ENCODE measurements at regions not wholly inside any gene's neighbourhood (a gene's known extent, or its start where the extent isn't known, plus 50 kb on each side); places are given as distances from the start of the nearest gene placed in this dataset.

DNA sequence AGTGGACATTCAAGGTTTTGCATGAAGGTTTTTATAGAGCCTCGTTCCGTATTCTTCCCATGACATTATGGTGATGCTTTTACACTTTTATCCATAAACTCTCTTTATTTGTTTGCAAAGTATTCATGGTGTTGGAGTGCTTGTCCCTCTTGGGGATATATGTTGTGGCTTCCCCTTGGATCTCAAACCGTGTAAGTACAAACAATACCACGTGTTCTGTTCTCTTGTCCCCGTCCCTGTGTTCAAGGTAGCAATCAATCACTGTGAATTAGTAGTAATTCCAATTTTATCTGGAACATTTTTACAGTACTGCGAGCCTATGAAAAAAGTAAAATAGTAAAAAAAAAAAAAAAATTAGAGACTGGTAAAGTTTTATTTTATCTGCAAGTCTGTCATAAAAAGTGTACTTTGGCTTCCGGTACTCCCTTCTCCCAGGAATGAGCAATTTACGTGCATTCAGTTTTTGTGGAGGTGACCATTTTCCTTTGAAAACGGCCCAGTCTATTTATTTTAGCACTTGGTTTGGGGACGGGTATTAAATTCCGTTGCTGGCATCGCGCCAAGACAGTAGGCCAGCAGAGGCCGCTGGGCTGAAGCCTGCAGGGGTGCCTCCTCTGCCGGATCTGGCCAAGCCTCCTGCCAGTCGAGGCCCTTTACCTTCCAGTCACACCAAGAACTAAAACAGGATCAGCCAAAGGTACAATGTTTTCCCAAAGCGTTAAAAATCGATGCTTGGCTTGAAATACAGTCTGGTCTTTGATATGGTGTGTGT is 175.7 kb downstream of the SOCS6 start:
- DNase-seq = peak; percentile 63

DNA sequence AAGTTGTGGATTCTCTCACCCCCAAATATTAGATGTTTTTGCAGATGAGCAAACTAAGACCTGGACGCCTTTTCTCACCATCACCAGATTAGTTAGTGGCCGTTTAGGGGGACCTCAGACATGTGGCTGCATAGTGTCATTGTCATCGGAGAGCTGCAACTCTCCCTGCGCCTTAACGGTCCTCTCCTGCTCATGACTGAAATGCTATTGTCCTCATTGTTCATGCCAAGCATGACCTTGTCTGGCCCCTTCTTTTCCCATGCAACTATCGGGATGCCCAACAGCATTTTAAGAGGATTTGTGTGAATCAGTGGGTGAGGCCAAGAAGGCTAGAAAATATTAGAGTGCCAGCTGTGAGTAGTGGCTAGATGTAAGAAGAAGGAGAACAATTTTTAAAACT is 174.2 kb downstream of the SOCS6 start:
- DNase-seq = no peak

DNA sequence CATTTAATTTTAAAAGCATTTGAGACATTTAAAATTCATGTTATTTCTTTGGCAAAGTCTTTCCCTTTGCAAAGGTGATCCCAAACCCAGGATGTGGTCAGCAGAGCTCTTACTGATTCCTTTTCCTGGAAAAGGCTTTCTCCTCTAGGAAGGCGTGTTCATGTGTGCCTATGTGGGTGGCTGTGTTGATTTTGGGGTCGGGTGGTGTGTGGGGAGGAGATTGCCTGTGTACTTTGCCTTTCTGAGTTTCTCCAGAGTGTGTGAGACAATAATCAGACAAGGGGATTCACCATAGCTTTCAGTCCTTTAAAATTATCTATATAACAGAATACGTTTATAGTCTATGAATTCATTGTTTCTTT is 173.2 kb downstream of the SOCS6 start:
- no peak for DNase-seq

DNA sequence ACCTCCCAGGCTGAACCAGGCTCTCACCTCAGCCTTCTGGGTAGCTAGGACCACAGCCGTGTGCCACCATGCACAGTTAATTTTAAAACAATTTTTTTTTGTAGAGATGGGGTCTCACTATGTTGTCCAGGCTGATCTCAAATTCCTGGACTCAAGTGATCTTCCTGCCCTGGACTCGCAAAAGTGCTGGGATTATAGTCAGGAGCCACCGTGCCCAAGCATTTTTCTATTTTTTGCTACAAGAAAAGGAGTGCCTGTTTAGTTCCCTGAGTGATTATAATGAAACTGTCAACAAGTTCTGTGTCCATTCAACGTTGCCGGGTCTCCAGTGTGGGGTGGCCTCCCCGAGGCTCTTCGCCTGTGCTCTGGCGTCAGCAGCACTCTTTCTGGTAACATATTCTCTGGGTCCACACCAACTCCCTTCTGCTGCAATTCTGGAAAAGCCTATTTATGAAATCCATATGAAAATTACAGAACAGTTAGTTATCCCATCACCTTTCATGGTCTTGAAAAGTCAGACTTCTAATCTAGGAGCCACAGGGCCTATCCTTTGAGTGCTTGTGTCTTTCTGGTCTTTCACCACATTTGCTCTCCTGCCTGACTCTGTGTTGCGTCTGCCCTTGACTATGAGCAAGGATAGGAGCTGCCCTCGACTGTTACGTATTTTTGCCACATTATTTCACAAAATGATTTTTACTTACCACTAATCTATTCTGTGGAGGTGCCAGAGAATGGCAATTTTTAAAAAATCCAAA is 172.7 kb downstream of the SOCS6 start:
- no peak for DNase-seq

DNA sequence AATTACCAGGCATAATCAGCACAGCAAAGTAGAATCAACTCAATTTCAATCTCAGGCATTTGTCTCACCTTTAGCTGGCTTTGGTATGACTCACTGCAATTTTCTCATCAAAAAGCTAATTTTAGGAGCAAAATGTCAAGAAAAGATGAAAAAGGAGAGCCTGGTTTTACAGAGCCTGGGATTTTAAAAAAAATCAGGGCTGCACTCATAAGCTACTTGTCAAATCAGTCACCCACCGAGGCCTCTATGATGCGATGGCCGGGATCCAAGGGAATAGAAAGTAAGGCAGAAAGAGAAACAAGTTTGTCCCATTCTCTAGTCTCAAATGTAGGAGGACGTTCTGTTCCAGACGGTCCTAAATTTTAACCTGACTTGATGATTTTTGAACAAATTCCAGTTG is 170.9 kb downstream of the SOCS6 start:
- DNase-seq = no peak

DNA sequence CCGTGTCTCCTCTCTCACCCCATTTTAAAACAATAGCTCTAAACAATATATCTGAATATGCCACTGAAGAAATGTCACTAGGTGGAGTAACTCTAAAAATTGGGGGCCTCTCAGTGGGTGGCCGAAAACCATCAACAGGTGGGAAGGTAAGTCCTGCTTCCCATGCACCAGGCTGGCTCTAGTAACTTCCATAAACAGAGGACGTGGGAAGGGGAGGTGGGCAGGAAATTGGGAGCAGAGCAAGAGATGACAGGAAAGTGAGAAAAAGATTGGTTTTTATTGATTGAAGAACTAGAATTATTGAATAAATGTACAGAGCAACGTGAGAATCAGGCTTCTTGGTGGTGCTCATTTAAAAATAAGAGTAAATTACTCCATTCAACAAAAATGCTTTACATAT is 170.4 kb downstream of the SOCS6 start:
- no peak for DNase-seq

DNA sequence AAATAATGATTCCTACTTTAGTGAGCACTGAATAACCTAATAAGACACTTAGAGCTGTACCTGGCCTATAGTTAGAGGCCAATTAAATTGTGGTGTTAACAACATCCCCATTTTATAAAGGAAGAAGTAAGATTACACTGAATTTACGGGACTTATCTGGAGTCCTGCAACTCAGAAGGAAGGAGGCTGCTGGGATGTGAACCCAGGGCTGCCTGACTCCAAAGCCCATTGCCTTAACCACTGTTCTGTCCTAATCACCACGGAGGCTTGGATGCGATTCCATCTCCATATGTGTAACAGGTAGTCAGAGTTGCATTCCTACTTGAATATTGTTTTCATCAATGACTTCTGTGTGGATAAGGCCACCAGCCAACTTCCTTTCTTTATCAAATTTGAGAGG is 168.9 kb downstream of the SOCS6 start:
- DNase-seq = no peak

DNA sequence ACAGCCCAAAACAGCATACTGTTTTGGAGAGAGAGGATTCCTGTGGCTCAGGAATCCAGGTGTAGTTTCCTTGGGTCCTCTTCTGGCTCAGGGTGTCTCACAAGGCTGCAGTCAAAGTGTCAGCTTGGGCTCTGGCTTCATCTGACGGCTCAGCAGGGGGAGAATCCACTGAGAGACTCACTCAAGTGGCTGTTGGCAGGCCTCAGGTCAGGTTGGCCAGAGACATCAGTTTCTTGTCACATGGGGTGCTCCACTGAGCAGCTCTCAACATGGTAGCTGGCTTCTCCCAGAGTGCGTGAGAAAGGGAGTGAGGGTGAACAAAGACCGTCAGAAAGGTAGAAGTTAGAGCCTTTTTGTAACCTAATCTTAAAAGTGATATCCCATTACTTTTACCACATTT is 168.4 kb downstream of the SOCS6 start:
- DNase-seq = no peak

DNA sequence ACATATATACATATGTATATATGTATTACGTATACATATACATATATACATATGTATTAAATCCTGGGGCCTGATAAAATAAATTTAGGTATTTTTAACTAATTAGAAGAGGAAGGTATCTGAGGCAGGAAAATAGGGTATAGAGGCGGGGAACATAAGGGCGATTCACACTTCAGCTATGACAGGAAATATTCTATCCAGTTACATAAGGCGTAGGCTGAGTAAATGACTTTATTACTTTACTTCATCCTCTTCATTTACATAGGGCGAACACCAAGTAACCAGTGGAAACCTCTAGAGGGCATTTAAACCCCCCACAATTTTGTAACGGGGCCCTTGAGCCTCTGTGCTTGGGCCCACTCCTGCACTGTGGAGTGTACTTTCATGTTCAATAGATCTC is 167.5 kb downstream of the SOCS6 start:
- DNase-seq = no peak

DNA sequence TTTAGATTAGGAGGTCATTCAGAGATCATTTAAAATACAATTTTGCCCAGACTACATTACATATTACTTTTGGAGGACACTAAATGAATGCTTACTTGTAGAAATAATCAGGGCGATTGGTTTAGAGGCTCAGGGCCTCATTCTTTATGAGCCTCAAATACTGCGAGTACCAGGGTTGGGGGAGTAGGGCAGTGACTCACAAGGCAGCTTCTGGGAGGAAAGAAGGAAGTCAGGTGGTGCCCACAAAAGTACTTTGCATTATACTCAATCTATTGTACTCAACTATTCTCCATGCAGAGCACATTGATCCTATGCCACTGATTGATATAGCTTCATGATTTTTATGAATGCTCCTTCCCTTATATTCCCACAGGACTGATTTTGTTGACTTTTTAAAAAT is 166.9 kb downstream of the SOCS6 start:
- DNase-seq = no peak

DNA sequence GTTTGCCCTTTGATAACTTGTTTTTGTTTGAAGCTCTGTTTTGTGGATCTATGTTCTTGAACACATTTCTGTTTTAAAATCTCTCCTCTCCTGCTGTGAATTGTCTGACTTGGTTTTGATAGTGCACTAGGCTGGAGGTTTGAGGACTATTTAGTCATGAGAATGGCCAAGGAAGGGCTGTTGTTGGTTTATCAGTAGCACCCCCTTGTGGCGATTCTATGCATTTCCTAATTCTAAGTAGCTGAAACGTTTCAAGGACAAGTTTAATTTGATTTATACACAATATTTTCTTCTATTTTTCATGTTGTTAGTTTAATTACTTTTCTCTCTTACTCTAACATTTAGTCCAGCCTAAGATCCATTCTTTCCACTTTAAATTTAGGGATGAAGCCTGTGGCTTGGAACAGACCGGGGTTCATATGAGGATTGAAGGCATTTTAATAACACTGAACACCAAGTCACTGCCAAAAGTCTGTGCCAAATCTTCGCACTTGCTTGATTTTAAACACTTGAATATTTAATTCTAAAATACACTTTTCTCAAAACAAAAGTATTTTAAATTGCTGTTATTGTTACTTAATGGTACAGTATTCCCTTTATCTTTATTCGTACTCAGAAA is 166.0 kb downstream of the SOCS6 start:
- DNase-seq = peak; percentile 55

DNA sequence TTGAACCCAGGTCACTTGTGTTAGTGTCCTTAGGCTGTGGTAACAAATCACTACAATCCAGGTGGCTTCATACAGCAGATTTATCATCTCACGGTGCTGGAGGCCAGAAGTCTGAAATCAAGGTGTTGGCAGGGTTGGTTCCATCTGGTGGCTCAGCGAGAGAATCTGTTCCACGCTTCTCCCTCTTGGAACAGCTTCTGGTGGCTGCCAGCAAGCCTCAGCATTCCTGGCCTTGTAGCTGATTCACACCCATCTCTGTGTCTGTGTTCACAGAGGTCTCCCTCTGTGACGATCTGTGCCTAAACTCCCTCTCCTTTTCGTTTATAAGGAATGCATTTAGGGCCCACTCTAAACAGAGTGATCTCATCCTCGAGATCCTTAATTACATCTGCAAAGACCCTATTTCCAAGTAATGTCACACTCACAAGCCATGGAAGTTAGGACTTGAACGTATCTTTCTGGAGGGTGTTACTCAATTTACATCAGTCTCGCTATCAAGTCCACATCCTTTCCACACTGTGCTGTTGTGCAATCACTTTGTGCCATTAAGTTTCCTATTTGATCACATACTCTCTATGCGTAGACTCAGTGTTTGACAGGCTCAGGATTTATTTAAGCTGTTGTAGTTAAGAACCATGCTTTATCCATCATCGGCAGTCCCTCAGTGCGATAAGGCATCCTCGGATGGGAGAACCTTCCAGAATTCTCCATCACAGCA is 164.4 kb downstream of the SOCS6 start:
- DNase-seq = no peak

DNA sequence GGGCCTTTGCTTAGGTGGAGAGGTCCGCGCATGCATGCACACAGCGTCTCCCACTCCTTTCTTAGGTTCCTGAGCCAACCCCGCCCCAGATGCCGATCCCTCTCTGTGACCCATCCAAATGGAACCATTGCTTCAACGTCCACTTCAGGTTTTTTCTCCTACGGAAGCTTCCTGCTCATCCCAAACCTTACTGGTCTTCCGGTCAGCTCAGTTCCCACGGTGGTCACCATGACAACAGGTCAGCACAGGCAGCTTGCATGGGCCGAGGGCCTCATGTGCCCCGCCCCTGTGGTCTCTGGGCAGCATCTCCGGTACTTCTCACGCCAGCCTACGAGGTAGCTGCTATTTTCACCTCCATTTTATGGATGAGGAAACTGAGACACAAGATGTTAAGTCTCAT is 163.7 kb downstream of the SOCS6 start:
- no peak for DNase-seq

DNA sequence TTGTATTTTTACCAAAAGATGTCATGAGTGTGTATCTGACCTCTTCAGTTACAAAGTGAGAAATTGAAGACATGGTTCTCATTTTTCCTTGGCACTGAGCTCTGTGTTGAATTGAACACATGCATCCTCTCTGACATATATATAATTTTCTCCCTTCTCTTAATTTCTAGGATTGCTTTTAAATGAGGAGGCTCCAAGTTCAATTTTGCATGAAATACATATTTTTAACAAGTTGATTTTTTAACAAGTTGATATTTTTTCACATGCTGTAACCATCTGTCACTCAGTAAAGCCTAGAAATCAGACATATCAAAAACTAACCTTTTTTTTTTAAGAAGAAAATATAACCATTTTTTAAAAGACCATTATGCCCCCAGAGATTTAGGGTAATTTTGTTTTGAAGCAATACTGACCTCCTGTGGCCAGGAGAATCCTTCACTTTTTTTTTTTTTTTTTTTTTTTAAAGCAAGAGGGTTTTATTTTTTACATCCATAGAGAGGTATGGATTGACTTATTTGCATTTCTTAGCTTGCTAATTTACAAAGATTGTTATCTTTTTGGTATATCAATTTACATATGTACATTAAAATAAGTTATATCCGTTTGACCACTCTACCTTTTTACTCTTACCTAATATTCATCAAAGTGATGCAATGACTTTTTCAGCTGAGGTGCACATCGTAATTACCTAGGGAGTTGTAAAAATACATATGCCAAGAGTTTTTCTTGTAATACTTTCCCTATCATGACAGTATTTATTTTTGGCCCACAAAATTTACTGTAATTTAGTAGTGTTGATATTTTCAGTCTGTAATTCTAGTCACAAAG is 161.8 kb downstream of the SOCS6 start:
- DNase-seq = no peak

DNA sequence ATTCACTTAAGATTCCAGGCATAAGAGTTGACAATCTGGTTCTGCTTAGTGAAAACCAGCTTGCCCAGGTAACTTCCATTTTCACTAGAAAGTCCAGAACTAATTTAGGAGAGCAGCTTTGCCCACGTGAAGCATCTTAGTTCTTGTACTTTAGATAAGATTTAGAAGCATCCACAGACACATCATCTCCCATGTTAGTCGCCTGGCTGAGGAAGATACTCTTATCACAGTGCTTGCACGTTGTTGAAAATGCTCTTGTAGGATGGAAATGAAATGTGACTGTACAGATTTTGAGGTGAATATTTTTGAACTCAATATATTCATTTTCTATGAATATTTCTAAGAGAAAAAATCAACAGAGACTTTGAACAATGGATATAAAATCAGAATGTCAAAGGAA is 159.7 kb downstream of the SOCS6 start:
- no peak for DNase-seq

DNA sequence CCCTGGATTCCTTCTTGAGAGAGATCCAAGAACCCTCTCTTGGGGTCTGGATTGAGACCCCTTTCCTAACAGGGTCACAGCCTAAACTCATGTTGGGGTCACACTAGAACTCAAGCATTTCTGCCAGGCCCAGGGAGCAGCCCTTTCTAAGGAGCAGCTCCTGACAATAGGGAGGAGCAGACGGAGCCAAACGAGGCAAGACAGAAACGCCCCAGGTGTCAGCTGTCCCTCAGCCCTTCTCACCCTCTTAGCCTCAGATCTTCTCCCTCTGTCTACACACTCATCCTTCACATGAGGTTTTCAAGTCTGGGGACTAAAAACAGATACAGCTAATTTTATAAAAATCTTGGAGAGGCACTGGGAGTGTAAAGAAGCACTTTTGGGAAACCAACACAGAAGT is 157.2 kb downstream of the SOCS6 start:
- DNase-seq = no peak

DNA sequence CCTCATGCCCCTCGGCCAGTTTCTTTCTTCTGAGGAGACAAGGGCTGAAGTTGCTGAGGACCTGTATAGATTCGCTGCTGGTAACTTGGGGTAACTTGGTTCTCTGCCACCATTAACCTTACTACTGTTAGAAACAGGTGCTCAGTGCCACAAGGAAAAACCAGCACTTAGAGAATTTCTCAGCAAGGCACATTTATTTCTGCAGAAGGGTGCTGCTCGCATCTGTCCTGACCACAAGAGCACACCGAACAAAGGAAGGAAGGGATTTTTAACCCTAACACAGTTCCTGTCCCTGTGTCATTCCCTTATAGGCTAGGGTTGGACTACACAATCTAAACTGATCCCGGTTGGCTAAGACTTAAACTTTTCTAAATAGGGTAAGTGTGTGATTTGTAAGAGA is 154.1 kb downstream of the SOCS6 start:
- no peak for DNase-seq

DNA sequence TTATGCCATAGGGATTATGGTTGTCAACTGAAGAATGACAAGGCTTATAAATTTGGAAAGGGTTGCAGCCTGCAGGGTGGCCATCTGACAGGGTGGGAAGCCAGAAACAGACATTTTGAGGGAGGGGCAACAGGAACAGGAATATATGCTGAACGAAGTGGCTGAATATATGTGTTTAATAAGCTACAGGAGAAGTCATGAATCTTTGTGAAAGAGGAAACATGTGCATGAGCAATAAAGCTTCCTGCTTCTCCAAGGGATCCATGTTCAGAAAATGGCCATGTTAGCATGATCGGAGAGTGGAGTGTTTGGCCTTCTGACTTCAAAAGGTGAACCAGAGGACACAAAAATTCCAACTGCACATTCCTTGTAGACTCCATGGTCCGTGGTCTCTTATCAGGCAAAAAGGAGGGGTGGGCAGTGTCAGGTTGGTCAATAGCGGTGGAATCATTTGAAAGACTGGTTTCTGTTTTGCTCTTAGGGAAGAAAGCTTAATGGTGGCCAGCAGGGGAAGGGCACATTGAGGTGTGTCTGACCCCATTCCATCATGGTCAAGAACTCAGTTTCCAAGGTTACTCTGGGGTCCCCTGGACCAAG is 144.1 kb downstream of the SOCS6 start:
- DNase-seq = no peak

DNA sequence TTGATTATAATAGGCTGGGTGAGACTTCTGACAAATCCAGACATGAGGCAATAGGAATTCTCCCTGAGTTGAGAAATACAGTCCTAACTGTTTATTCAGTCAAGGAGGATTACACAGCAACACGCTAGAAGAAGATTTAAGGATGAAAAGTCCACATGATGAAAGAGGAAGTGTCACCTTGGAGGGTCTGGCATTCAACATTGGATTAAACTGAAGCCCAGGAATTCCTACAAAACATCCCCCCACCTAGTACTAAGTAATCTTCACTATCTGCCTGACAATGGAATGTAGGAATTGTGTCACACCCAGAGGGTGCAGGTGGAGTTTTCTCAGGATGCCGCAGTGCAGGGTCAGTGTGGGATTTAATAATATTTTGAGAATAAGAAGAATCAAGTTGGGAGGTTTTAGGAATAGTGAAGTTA is 142.4 kb downstream of the SOCS6 start:
- no peak for DNase-seq

DNA sequence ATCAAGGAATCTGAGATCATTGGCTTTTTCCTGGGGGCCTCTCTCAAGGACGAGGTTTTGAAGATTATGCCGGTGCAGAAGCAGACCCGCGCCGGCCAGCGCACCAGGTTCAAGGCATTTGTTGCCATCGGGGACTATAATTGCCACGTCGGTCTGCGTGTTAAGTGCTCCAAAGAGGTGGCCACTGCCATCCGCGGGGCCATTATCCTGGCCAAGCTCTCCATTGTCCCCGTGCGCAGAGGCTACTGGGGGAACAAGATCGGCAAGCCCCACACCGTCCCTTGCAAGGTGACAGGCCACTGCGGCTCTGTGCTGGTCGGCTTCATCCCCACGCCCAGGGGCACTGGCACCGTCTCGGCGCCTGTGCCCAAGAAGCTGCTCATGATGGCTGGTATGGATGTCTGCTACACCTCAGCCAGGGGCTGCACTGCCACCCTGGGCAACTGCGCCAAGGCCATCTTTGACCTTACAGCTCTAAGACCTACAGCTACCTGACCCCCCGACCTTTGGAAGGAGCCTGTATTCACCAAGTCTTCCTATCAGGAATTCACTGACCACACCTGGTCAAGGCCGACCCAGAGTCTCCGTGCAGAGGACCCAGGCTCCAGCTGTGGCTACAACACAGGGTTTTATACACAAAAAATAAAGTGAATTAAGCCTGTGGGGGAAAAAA is 141.8 kb downstream of the SOCS6 start:
- DNase-seq = no peak

DNA sequence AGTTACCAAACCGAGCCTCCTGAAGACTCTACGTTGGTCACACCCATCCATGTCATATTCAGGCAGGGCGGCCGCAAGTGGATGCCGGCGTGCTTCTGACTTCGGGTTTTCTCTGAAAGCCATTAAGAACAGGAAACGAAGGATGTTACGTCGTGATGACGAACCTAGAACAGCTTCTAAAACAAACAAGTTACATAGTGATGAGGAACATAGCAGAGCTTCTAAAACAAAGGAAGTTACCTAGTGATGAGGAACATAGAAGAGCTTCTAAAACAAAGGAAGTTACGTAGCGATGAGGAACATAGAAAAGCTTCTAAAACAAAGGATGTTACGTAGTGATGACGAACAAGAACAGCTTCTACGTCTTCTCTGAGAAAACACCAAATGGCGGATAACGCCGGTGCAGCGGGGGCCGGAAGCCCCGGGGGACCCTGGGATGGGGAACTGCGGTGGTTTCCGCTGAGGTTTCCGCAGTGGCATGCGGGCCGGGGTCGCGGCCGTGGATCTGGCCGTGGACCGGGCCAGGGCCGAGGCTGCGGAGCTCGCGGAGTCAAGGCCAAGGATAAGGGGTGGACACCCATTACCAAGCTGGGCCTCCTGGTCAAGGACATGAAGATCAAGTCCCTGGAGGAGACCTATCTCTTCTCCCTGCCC is 141.1 kb downstream of the SOCS6 start:
- no peak for DNase-seq

All from NCI-H2107 (cell line).